Body of pancreas (tissue), 4 donors: ENCODE measurements at regions not wholly inside any gene's neighbourhood (a gene's known extent, or its start where the extent isn't known, plus 50 kb on each side); places are given as distances from the start of the nearest gene placed in this dataset.

Source experiments
- ATAC-seq: fragments of 150-250 bp; one replicate; pipeline ENCODE4 v1.9.1; 2016
- DNase-seq, 4 donors: peaks; one replicate each; pipeline ENCODE4 v3.0.0-alpha.2; 2019
- H3K27ac ChIP-seq, 4 donors: fragments of 200-600 bp; sonication (generic); 1 replicate in 3 of 4; 2 replicates in 1 of 4; pipeline versions ENCODE4 v1.5.1 to v1.6.1; 2016 to 2019; ENCODE audit warnings: mild to moderate bottlenecking in 1 of 4, mixed read lengths in 1 of 4, moderate library complexity in 1 of 4
- H3K27me3 ChIP-seq, 2 donors: fragments of 200-600 bp; sonication (generic); one replicate each; pipeline ENCODE4 v1.6.0; 2016; ENCODE audit warnings: mild to moderate bottlenecking in 1 of 2
- H3K36me3 ChIP-seq, 2 donors: fragments of 200-600 bp; sonication (generic); replicated peaks in 1 of 2; 2 replicates each; pipeline ENCODE4 v1.5.1; 2016; ENCODE audit warnings: low read depth in 2 of 2; ENCODE audit not compliant: insufficient read depth in 1 of 2
- H3K4me1 ChIP-seq: fragments of 200-600 bp; sonication (generic); one replicate; pipeline ENCODE4 v1.6.0; 2016
- H3K4me3 ChIP-seq, 2 donors: fragments of 200-600 bp; sonication (generic); 1 replicate in 1 of 2; 2 replicates in 1 of 2; pipeline ENCODE4 v1.5.1; 2016 to 2019
- H3K9me3 ChIP-seq, 3 donors: fragments of 200-600 bp; sonication (generic); 1 replicate in 2 of 3; 2 replicates in 1 of 3; pipeline ENCODE4 v1.5.1; 2016
- POLR2A ChIP-seq, 3 donors: fragments of 450-650 bp; IDR thresholded peaks; one replicate each; pipeline ENCODE4 v1.6.1; 2016; ENCODE audit warnings: antibody characterized with exemption in 3 of 3, mild to moderate bottlenecking in 2 of 3
- WGBS, 2 donors: methylation state at CpG; one replicate each; pipeline ENCODE4 v1.1.5; 2017; 5-methylcytosine and 5-hydroxymethylcytosine counted together
- intact Hi-C: fragments of 100-400 bp; cut with DNase I; formaldehyde crosslinking; loops from one replicate; pipeline ENCODE4 v1.15.1; 2023
- TF ChIP-seq, protein P1 (sequence below), 7 experiments: fragments of 450-650 bp in 4 of 7; fragments of 200-600 bp in 3 of 7; sonication (generic) in 3 of 7; IDR thresholded peaks; one replicate each; pipeline ENCODE4 v1.5.1; 2016 to 2019; ENCODE audit warnings: antibody characterized with exemption in 7 of 7

DNA sequence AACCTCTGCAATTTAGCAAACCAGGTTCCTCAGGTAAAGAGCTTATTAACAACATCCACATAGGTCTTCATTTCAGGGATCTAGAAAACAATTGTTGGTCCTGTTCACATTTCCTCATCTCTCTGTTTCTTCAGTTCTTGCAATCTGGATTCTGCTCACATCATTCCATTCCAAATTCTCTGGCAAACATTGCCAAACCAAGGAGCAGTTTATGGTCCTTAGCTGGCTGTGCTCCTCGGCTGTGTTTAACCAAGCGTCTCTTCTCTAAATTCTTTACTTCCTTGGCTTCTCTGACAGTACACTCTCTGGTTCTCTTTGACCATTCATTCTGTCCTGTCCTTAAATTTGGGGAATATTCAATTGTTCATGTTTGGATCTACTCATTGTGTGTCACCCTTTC is 65.8 kb upstream of the RANBP3L start:
- H3K27ac ChIP-seq: peak overlapping the region in 3 of 4 donors; percentile 12 to 18 (median 16)
- no peaks in the 10 kb centered on the region for H3K27me3 ChIP-seq
- peaks cover 39% of the 10 kb centered on the region for H3K4me1 ChIP-seq
- H3K36me3 ChIP-seq: no peaks in the 10 kb centered on the region
- 68 to 86% methylated on average over 2 of the region's 2 CpGs for WGBS, 2 donors
- intact Hi-C loops: no loop called here
- H3K9me3 ChIP-seq: no peaks in the 10 kb centered on the region
- H3K4me3 ChIP-seq: no peak overlapping the region
- DNase-seq (peak in 1 of 4 donors; percentile 14), ATAC-seq (no peak)
- no peak for TF ChIP-seq POLR2A (IDR thresholded peaks at IDR 0.05)
- TF ChIP-seq, protein P1, sequence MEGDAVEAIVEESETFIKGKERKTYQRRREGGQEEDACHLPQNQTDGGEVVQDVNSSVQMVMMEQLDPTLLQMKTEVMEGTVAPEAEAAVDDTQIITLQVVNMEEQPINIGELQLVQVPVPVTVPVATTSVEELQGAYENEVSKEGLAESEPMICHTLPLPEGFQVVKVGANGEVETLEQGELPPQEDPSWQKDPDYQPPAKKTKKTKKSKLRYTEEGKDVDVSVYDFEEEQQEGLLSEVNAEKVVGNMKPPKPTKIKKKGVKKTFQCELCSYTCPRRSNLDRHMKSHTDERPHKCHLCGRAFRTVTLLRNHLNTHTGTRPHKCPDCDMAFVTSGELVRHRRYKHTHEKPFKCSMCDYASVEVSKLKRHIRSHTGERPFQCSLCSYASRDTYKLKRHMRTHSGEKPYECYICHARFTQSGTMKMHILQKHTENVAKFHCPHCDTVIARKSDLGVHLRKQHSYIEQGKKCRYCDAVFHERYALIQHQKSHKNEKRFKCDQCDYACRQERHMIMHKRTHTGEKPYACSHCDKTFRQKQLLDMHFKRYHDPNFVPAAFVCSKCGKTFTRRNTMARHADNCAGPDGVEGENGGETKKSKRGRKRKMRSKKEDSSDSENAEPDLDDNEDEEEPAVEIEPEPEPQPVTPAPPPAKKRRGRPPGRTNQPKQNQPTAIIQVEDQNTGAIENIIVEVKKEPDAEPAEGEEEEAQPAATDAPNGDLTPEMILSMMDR (IDR thresholded peaks at IDR 0.05): no peak

DNA sequence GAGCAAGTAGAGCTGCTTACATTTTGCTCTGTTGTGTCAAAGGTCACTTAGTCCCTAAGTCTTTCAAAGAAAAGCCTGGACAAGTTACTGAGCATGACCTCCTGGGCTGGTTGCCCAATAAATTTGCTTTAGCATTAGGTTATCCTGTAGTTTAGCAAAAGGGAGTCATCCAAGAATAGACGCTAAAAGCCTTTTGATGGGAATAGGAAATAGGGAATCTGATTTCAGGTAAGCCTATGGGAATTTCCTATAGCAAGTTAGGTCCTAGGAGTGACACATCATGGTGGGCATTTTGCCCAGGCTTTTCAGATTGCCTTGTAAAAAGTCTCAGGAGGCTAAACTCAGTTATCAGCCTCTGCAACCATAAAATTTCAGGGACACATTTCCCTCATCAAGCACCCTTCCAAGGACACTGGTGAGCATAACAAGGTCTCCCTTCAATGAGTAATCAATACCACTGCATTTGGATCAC is 67.6 kb upstream of the RANBP3L start:
- WGBS, 2 donors: 71 to 80% methylated on average over 1 of the region's 1 CpG
- no peak overlapping the region for H3K4me3 ChIP-seq
- DNase-seq (peak; percentile 30 to 63 (median 44)), ATAC-seq (no peak)
- intact Hi-C loops: no loop called here
- H3K4me1 ChIP-seq: peaks cover 30% of the 10 kb centered on the region
- no peaks in the 10 kb centered on the region for H3K36me3 ChIP-seq
- TF ChIP-seq POLR2A (IDR thresholded peaks at IDR 0.05): no peak
- TF ChIP-seq, protein P1 (IDR thresholded peaks at IDR 0.05): no peak
- no peaks in the 10 kb centered on the region for H3K9me3 ChIP-seq
- no peak overlapping the region for H3K27ac ChIP-seq
- H3K27me3 ChIP-seq: no peaks in the 10 kb centered on the region

DNA sequence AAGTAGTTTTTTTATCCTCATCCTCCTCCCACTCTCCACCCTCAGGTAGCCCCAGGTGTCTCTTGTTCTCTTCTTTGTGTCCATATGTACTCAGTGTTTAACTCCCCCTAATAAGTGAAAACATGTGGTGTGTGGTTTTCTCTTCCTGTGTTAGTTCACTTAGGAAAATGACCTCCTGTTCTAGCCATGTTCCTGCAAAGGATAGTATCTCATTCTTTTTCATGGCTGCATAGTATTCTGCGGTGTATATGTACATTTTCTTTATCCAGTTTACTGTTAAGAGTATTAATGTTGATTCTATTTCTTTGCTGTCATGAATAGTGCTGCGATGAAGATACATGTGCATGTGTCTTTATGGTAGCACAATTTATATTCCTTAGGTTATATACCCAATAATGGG is 68.4 kb upstream of the RANBP3L start:
- DNase-seq (no peak), ATAC-seq (no peak)
- Histone ChIP-seq H3K27ac (no peak overlapping the region), H3K27me3 (no peaks in the 10 kb centered on the region), H3K9me3 (no peaks in the 10 kb centered on the region), H3K4me3 (no peak overlapping the region), H3K4me1 (peaks cover 25% of the 10 kb centered on the region), H3K36me3 (no peaks in the 10 kb centered on the region)
- no peak for TF ChIP-seq POLR2A (IDR thresholded peaks at IDR 0.05)
- TF ChIP-seq, protein P1 (IDR thresholded peaks at IDR 0.05): no peak
- intact Hi-C loops: no loop called here
- WGBS, 2 donors: 96 to 98% methylated on average over 2 of the region's 2 CpGs

DNA sequence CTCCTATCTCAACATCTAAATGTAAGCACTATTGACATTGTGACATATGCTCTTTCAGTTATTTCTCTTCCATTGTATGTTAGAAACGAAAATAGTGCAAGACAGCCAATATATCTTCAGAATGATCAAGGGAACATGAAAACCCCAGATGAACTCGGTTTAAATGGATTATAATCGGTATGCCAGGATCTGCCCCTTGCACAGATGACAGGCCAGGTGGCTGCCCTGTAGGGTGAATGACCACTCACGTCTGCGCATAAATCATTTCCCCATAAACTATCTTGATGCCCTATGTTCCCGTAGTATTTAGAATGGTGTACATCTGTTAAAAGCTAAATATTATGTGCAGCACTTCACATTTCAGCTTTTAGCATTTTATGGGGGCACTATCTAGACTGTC is 69.7 kb upstream of the RANBP3L start:
- intact Hi-C loops: no loop called here
- Histone ChIP-seq H3K36me3 (no peaks in the 10 kb centered on the region), H3K27me3 (no peaks in the 10 kb centered on the region), H3K4me3 (no peak overlapping the region), H3K9me3 (no peaks in the 10 kb centered on the region), H3K27ac (no peak overlapping the region), H3K4me1 (peaks cover 23% of the 10 kb centered on the region)
- ATAC-seq (no peak), DNase-seq (no peak)
- 87 to 89% methylated on average over 6 of the region's 6 CpGs for WGBS, 2 donors
- TF ChIP-seq POLR2A (IDR thresholded peaks at IDR 0.05): no peak
- TF ChIP-seq, protein P1 (IDR thresholded peaks at IDR 0.05): no peak

DNA sequence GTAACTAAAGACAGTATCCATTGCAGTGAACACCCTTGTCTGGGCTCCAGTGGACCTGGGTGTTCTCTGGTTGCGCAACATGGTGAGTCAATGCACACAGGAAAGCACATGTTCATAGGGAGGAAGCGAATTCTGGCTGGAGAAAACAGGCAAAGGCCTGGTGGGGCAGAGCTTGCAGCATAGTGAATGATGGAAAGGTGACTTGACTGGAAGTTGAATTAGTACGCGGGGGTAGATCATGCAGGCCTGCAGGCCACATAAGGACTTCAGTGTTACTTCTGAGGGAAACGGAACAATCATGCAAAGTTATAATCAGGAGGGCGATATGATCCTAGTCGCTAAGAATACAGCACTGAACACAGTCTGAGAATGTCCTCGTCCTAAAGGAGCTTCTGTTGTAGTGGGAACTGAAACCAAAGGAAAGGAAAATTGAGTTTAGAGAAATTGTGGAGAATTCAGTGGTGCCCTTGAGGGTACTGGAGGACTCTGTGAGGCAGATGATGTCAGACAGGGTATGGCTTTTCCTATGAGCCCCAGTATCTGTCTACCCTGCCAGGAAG is 71.9 kb upstream of the RANBP3L start:
- H3K27ac ChIP-seq: peak overlapping the region in 1 of 4 donors; percentile 5

More for the DNA sequence above, 71.9 kb upstream of the RANBP3L start:
- Histone ChIP-seq H3K4me1 (peaks cover 6% of the 10 kb centered on the region), H3K36me3 (no peaks in the 10 kb centered on the region), H3K4me3 (no peak overlapping the region), H3K9me3 (no peaks in the 10 kb centered on the region), H3K27me3 (no peaks in the 10 kb centered on the region)
- intact Hi-C loops: no loop called here
- 79 to 90% methylated on average over 8 of the region's 8 CpGs for WGBS, 2 donors
- ATAC-seq (peak; percentile 68), DNase-seq (peak; percentile 38 to 79 (median 48))
- TF ChIP-seq, protein P1 (IDR thresholded peaks at IDR 0.05): no peak
- no peak for TF ChIP-seq POLR2A (IDR thresholded peaks at IDR 0.05)
